Tibial nerve (tissue), 4 donors: ENCODE measurements at regions not wholly inside any gene's neighbourhood (a gene's known extent, or its start where the extent isn't known, plus 50 kb on each side); places are given as distances from the start of the nearest gene placed in this dataset.

Experiments used
- DNase-seq, 2 donors: peaks; one replicate each; pipeline ENCODE4 v3.0.0-alpha.2; 2019; ENCODE audit warnings: low spot score in 2 of 2
- H3K27ac ChIP-seq, 4 donors: fragments of 200-600 bp; sonication (generic) in 3 of 4; one replicate each; pipeline ENCODE4 v1.5.1; 2017 to 2019; ENCODE audit warnings: mild to moderate bottlenecking in 1 of 4
- H3K27me3 ChIP-seq, 2 donors: fragments of 200-600 bp; sonication (generic) in 1 of 2; one replicate each; pipeline versions ENCODE4 v1.5.1 to v1.6.0; 2017 to 2019
- H3K36me3 ChIP-seq, 3 donors: fragments of 200-600 bp; sonication (generic); one replicate each; pipeline ENCODE4 v1.5.1; 2018 to 2019
- H3K4me1 ChIP-seq, 4 donors: fragments of 200-600 bp; sonication (generic) in 3 of 4; one replicate each; pipeline ENCODE4 v1.5.1; 2017 to 2019
- H3K4me3 ChIP-seq, 4 donors: fragments of 200-600 bp; sonication (generic) in 3 of 4; one replicate each; pipeline ENCODE4 v1.5.1; 2017 to 2019; ENCODE audit warnings: mild to moderate bottlenecking in 1 of 4, moderate library complexity in 1 of 4
- H3K9me3 ChIP-seq, 4 donors: fragments of 200-600 bp; sonication (generic) in 3 of 4; one replicate each; pipeline ENCODE4 v1.5.1; 2017 to 2019
- CTCF ChIP-seq, 5 experiments: fragments of 200-600 bp in 3 of 5; fragments of 450-650 bp in 2 of 5; sonication (generic) in 3 of 5; IDR thresholded peaks; one replicate each; pipeline ENCODE4 v1.5.1; 2016 to 2019; ENCODE audit warnings: antibody characterized with exemption in 5 of 5, mild to moderate bottlenecking in 3 of 5, moderate library complexity in 2 of 5
- EP300 ChIP-seq, 2 donors: sonication (generic); formaldehyde crosslinking; IDR thresholded peaks; one replicate each; pipeline ENCODE4 v1.6.1; 2017; ENCODE audit warnings: antibody characterized with exemption in 2 of 2, mild to moderate bottlenecking in 1 of 2
- POLR2A ChIP-seq, 2 donors: fragments of 450-650 bp; IDR thresholded peaks; one replicate each; pipeline ENCODE4 v1.6.1; 2017; ENCODE audit warnings: antibody characterized with exemption in 2 of 2, mild to moderate bottlenecking in 2 of 2, moderate library complexity in 2 of 2
- WGBS, 2 donors: methylation state at CpG; one replicate each; pipeline ENCODE4 v1.1.5; 2018; 5-methylcytosine and 5-hydroxymethylcytosine counted together

GRCh38 chr6:134778431-134778830, 171.5 kb downstream of the ALDH8A1 start:
- TF ChIP-seq CTCF (IDR thresholded peaks at IDR 0.05) (no peak), POLR2A (IDR thresholded peaks at IDR 0.05) (no peak), EP300 (IDR thresholded peaks at IDR 0.05) (no peak)
- Histone ChIP-seq H3K27ac (no peak overlapping the region), H3K27me3 (no peaks in the 10 kb centered on the region), H3K4me3 (no peak overlapping the region), H3K36me3 (no peaks in the 10 kb centered on the region), H3K9me3 (peaks cover 0 to 29% (median 0%) of the 10 kb centered on the region in 4 donors), H3K4me1 (no peaks in the 10 kb centered on the region)
- 96 to 97% methylated on average over 2 of the region's 2 CpGs for WGBS, 2 donors
- DNase-seq, result no peak

DNA sequence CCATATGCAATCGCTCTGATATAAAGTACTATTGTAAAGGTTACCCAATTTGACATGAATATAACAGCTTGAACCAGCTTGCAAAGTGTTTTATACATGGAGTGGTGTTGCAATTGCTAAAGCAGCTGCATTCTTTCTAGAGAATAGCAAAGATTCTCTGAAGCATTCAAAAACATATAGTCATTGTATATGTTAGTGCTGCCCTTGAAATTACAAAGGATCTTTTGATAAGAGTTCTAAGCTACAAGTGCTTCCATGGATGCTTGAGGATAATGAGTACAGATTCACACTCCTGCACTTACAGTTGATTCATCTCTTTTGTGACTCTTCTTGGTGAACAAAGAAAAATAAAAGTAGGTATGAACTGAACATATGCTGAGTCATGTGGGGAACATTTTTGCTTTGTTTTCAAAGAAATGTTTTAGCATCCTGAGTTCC, 175.7 kb downstream of the ALDH8A1 start:
- Histone ChIP-seq H3K9me3 (peaks cover 0 to 20% (median 0%) of the 10 kb centered on the region in 4 donors), H3K4me1 (no peaks in the 10 kb centered on the region), H3K27me3 (no peaks in the 10 kb centered on the region), H3K36me3 (no peaks in the 10 kb centered on the region), H3K4me3 (no peak overlapping the region), H3K27ac (no peak overlapping the region)
- no peak for TF ChIP-seq EP300 (IDR thresholded peaks at IDR 0.05)
- TF ChIP-seq POLR2A (IDR thresholded peaks at IDR 0.05), result no peak
- no peak for TF ChIP-seq CTCF (IDR thresholded peaks at IDR 0.05)
- 44 to 52% methylated on average over 1 of the region's 1 CpG for WGBS, 2 donors
- DNase-seq, result no peak

DNA sequence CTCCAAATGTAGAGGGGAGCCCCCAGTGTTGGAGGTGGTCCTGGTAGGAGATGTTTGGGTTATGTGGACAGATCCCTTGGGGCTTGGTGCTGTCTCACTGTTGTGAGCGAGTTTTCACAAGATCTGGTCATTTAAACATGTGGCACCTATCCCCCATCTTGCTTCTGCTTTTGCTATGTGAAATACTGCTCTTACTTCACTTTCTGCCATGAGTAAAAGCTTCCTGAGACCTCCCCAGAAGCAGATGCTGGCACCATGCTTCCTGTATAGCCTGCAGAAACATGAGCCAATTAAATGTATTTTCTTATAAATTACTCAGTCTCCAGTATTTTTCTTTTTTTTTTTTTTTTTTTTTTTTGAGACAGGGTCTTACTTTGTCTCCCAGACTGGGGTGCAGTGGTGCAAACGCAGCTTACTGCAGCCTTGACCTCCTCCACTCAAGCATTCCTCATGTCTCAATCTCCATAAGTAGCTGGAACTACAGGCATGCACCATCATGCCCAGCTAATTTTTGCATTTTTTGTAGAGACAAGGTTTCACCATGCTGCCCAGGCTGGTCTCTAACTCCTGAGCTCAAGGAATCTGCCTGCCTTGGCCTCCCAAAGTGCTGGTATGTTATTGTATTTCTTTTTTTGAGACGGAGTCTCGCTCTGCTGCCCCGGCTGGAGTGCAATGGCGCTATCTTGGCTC, 177.1 kb downstream of the ALDH8A1 start:
- no peak for DNase-seq
- no peaks in the 10 kb centered on the region for H3K4me1 ChIP-seq
- TF ChIP-seq POLR2A (IDR thresholded peaks at IDR 0.05) (no peak), EP300 (IDR thresholded peaks at IDR 0.05) (no peak)
- 94 to 96% methylated on average over 6 of the region's 6 CpGs for WGBS, 2 donors
- no peak overlapping the region for H3K4me3 ChIP-seq
- peaks cover 0 to 6% (median 0%) of the 10 kb centered on the region in 4 donors for H3K9me3 ChIP-seq
- no peaks in the 10 kb centered on the region for H3K36me3 ChIP-seq
- H3K27me3 ChIP-seq, result no peaks in the 10 kb centered on the region
- no peak overlapping the region for H3K27ac ChIP-seq

- H3K27me3 ChIP-seq, result no peaks in the 10 kb centered on the region
- no peaks in the 10 kb centered on the region for H3K36me3 ChIP-seq
- 75 to 85% methylated on average over 2 of the region's 2 CpGs for WGBS, 2 donors
- no peak for DNase-seq
- no peak overlapping the region for H3K4me3 ChIP-seq
- no peaks in the 10 kb centered on the region for H3K4me1 ChIP-seq
- no peaks in the 10 kb centered on the region for H3K9me3 ChIP-seq
- TF ChIP-seq CTCF (IDR thresholded peaks at IDR 0.05) (no peak), POLR2A (IDR thresholded peaks at IDR 0.05) (no peak), EP300 (IDR thresholded peaks at IDR 0.05) (no peak)
- no peak overlapping the region for H3K27ac ChIP-seq
Observed at GRCh38 chr6:134768931-134769330, 181.0 kb downstream of the ALDH8A1 start.

GRCh38 chr6:134766497-134766896, 183.4 kb downstream of the ALDH8A1 start:
- TF ChIP-seq CTCF (IDR thresholded peaks at IDR 0.05) (no peak), POLR2A (IDR thresholded peaks at IDR 0.05) (no peak), EP300 (IDR thresholded peaks at IDR 0.05) (no peak)
- H3K27ac ChIP-seq, result no peak overlapping the region

More at GRCh38 chr6:134766497-134766896, 183.4 kb downstream of the ALDH8A1 start:
- Histone ChIP-seq H3K4me3 (no peak overlapping the region), H3K4me1 (no peaks in the 10 kb centered on the region), H3K36me3 (no peaks in the 10 kb centered on the region), H3K27me3 (no peaks in the 10 kb centered on the region), H3K9me3 (no peaks in the 10 kb centered on the region)
- no peak for DNase-seq
- 41 to 44% methylated on average over 3 of the region's 3 CpGs for WGBS, 2 donors
